GM13976 (cell line): ENCODE measurements at regions not wholly inside any gene's neighbourhood (a gene's known extent, or its start where the extent isn't known, plus 50 kb on each side); places are given as distances from the start of the nearest gene placed in this dataset.

Experiments
- DNase-seq: peaks from one replicate; pipeline ENCODE4 v3.0.0; 2012; ENCODE audit warnings: low spot score
- in situ Hi-C: fragments of 300-500 bp; cut with MboI; formaldehyde crosslinking; loops from one replicate; pipeline ENCODE4 v1.12.0; 2022; ENCODE audit warnings: low sequenced_read_pairs, mixed read lengths, inconsistent platforms; ENCODE audit not compliant: unreplicated experiment
- TF ChIP-seq, protein P1 (sequence below): IDR thresholded peaks from 2 replicates; pipeline ENCODE4 v1.5.1; 2012; ENCODE audit warnings: borderline replicate concordance, mild to moderate bottlenecking; ENCODE audit not compliant: insufficient read depth; ENCODE audit errors: extremely low read depth, missing control alignments, control extremely low read depth

DNA sequence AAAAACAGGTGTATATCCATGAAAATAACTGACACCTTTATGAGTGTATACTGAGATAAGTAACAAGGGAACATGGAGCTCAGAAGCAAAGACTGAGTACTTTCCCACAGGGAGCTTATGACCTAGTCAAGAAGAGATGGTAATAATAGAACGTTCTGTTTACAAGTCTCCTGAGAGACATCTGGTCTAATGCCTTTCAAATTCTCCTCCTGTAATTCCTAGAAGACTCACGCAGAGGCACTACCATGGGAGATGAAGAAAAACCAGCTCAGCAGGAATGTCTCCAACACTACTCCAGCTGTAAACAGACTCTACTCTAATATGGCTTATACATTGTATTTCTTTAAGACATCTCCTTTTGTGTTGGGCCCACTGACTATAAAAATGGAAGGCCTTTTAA, 503.6 kb upstream of the TUSC1 start:
- DNase-seq, result no peak
- TF ChIP-seq, protein P1, sequence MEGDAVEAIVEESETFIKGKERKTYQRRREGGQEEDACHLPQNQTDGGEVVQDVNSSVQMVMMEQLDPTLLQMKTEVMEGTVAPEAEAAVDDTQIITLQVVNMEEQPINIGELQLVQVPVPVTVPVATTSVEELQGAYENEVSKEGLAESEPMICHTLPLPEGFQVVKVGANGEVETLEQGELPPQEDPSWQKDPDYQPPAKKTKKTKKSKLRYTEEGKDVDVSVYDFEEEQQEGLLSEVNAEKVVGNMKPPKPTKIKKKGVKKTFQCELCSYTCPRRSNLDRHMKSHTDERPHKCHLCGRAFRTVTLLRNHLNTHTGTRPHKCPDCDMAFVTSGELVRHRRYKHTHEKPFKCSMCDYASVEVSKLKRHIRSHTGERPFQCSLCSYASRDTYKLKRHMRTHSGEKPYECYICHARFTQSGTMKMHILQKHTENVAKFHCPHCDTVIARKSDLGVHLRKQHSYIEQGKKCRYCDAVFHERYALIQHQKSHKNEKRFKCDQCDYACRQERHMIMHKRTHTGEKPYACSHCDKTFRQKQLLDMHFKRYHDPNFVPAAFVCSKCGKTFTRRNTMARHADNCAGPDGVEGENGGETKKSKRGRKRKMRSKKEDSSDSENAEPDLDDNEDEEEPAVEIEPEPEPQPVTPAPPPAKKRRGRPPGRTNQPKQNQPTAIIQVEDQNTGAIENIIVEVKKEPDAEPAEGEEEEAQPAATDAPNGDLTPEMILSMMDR, result no peak
- in situ Hi-C loops, result no loop called here

DNA sequence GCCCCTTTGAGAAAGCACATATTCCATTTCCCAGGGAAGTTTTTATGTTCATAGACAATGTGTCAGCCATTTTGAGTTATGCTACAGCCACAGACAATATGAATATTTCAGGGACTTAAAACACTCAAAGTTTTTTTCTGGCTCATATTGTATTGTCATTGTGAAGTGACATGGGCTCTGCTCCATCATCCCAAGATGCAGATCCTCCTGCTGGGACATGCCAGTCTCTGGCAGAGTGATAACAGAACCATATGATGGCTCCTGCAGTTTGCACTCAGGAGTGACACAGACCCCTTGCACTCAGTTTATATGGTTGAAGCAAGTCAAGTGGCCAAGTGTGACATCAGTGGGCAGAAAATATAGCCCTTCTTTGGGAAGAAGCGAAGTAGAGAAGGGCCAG, 498.4 kb upstream of the TUSC1 start:
- no peak for DNase-seq
- in situ Hi-C loops, result no loop called here
- TF ChIP-seq, protein P1, result no peak

DNA sequence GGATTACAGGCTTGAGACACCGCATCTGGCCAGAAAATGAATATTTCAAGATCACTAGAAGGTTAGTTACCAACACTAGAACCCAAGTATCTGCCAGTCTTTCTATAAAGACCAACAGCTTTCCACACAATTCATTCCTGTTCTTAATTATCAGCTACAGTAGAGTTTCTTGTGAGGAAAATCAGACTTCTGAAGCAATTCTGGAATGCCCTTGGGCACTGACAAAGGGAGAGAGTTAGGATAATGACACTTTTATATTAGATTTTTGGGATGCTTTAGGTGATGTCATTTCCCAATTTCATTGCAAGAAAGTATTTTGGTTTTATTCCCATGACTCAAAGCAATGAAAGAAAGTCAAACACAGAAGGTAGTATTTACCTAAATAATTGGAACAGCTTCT, 497.0 kb upstream of the TUSC1 start:
- no peak for DNase-seq
- TF ChIP-seq, protein P1, result no peak
- in situ Hi-C loops, result no loop called here

DNA sequence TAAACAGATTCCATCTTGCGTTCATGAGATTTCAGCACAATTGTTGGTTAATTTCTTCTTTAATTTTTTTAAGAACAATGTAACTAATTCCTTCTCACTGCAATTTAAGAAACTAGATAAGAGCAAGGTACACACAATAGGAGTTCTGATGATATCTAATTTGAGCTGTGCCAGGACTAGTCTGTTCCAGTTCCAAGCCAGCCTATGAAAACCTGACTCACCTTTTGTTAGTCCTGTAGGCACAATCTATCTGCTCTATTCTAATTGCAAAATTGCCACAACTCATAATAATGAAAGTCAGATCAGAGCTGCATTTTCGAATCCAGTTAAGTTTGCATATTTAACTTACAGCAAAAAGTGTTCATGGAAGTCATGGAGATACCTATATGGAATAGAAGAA, 494.1 kb upstream of the TUSC1 start:
- in situ Hi-C loops, result no loop called here
- DNase-seq, result no peak
- TF ChIP-seq, protein P1, result no peak

DNA sequence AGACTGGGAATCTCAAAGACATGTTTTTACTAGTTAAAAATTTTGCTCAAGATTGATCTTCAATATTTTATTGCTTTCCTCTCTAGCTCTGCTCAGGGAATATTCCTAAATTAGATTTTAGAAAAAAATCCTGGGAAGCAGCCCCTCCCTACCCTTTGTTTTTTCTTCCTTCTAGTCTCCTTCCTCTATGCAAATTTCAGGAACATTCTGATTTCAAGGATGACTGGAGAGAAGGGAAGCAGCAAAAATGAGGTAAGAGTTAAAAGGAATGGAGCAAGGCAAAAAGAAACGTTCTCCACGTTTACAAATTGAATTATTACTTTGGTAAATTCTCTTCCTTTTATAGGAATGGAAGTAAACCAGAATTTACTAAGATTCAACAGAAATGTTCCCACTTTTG, 493.4 kb upstream of the TUSC1 start:
- DNase-seq, result no peak
- TF ChIP-seq, protein P1, result no peak
- in situ Hi-C loops, result no loop called here

DNA sequence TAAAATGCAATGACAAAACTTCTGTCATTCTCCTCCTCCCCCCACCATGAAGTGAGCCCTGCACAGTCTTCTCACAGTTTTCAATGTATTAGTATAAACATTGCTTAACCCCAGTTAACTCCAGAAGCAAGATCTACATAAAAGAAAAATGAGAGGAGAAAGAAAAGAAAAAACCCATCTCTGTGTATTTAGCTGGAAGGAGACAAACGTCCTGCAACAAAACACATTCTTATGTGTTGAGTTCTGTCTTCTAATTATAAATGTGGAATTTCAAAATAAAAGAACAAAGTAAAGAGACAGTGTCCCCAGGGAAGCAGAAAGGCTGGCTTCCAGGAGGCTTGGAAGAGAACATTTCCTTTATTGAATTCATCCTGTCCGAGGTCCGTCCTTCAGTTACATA, 491.9 kb upstream of the TUSC1 start:
- DNase-seq, result no peak
- TF ChIP-seq, protein P1, result no peak
- in situ Hi-C loops, result no loop called here

DNA sequence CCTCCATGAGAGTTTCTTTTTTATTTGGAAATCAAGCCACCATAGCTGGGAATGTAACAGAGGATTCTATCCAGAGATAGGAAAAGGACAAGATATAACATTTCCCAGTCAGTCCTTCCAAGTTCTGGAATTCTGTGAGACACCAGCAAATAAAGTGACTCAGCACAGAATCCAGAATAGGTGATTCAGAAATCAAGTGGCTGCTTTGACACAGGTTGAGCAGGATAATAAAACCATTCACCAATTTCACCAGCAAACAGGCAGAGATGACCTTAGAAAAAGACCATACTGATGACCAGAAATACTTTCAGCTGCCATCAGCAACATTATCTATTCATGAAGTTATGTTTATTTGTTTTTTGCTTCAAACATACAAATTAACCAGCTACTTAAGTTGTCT, 491.5 kb upstream of the TUSC1 start:
- in situ Hi-C loops, result no loop called here
- no peak for DNase-seq
- TF ChIP-seq, protein P1, result no peak
